ENCODE measurements at regions not wholly inside any gene's neighbourhood (a gene's known extent, or its start where the extent isn't known, plus 50 kb on each side); places are given as distances from the start of the nearest gene placed in this dataset.

DNA sequence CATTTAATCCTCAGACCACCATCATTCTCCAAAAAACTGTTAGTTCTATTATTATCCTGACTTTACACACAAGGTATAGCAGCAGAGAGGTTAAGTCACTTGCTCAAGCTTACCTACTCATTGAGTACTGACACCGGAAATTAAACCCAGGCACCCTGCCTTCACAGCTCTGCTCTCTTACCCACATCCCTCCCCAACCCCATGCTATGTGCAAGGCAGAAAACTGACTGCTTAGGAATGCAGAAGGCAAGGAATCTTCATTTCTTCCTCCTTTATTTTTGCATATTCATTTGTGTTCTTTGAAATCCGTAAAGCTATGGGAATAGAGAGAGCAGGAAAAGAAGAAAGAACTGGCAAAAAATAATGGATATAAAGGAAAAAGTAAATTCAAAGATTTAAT is 261.8 kb downstream of the PAPSS1 start:
- TF ChIP-seq POLR2A (IDR thresholded peaks at IDR 0.05) (no peak), CTCF (IDR thresholded peaks at IDR 0.05) (no peak)
